ENCODE measurements at regions not wholly inside any gene's neighbourhood (a gene's known extent, or its start where the extent isn't known, plus 50 kb on each side); places are given as distances from the start of the nearest gene placed in this dataset.

- TF ChIP-seq FOSL1 (IDR thresholded peaks at IDR 0.05; ENCODE audit: low read depth), result no peak
These were observed 208.4 kb downstream of the NXPE2 start (continued) for GRCh38 chr11:114886644-114887265.

DNA sequence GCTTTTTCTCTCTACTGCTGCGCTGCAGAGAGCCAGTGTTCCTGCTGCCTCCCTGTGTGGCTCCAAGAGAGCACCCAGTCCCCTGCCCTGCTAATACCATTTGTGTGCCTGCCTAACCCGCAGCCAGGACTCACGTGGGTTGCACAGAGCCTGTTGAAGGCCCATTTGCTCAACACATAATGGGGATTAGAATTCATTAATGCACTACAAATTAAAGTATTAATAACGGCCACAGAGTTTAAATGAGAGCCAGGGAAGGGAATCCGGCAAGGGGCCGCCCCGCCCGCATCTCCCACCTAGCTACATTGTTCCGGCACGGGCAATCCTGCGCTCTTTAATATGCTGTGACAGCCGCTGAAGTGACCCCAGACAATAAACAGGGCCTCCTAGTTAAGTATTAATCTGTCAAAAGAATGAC is 211.3 kb downstream of the NXPE2 start:
- no peaks in the 10 kb centered on the region for H3K36me3 ChIP-seq (ENCODE audit: control insufficient read depth in 1 of 2, insufficient read depth in 2 of 2, low read length in 2 of 2)
- H3K9me2 ChIP-seq (ENCODE audit: insufficient read depth), result no peaks in the 10 kb centered on the region
- no peak overlapping the region for H3K4me3 ChIP-seq (replicated peaks in 1 of 2; ENCODE audit: low read depth in 1 of 2, low read length in 2 of 2)
- no TSS peak for BruUV-seq (replicated peaks)
- ChIA-PET POLR2A (no interaction called here), CTCF (no interaction called here), RAD21 (ENCODE audit: low non-redundant PET in 1 of 2, low total read pairs in 2 of 2, uncharacterized antibody in 2 of 2, unreplicated experiment in 2 of 2) (no interaction called here)
- H3K4me1 ChIP-seq (ENCODE audit: control insufficient read depth in 1 of 2, insufficient read depth in 2 of 2, low read length in 2 of 2), result no peaks in the 10 kb centered on the region
- TF ChIP-seq POLR2A (IDR thresholded peaks at IDR 0.05; ENCODE audit: borderline replicate concordance, extremely low read depth, insufficient read depth, insufficient read length), result no peak
- TF ChIP-seq RAD21 (IDR thresholded peaks at IDR 0.05; ENCODE audit: low read depth), result no peak
- no peak for TF ChIP-seq POLR2AphosphoS5 (IDR thresholded peaks at IDR 0.05; ENCODE audit: low read depth, low read length)
- TF ChIP-seq CTCF (IDR thresholded peaks at IDR 0.05 in 2 of 3, conservative IDR thresholded peaks at IDR 0.05 in 1 of 3; ENCODE audit: borderline replicate concordance in 1 of 3, insufficient read depth in 1 of 3, low read depth in 2 of 3, low read length in 2 of 3), result no peak
- no peak for TF ChIP-seq ZNF274 (IDR thresholded peaks at IDR 0.05; ENCODE audit: low read depth, low read length)
- no peak for TF ChIP-seq SP1 (IDR thresholded peaks at IDR 0.05; ENCODE audit: low read depth)
- TF ChIP-seq TCF7L2 (IDR thresholded peaks at IDR 0.05; ENCODE audit: borderline replicate concordance, extremely low read depth, insufficient read depth, insufficient read length), result no peak
- H3K9me3 ChIP-seq (ENCODE audit: control insufficient read depth in 1 of 2, insufficient read depth in 1 of 2, low read depth in 1 of 2, low read length in 2 of 2), result no peaks in the 10 kb centered on the region; a peak in 2 of 4 replicates
- H3K79me2 ChIP-seq (ENCODE audit: insufficient read depth, low read length), result no peaks in the 10 kb centered on the region
- no peak for ATAC-seq
- DNase-seq (ENCODE audit: low read depth, low spot score), result no peak
- no peak overlapping the region for H3K27ac ChIP-seq (ENCODE audit: low read depth, low read length)
- intact Hi-C loops (cut with micrococcal nuclease), result no loop called here
- H2AFZ ChIP-seq (ENCODE audit: low read depth, low read length, poor library complexity, severe bottlenecking), result no peak overlapping the region
- H3K9ac ChIP-seq (ENCODE audit: low read length), result no peak overlapping the region
- no peak overlapping the region for H3K4me2 ChIP-seq (ENCODE audit: low read length)
- H3K27me3 ChIP-seq (ENCODE audit: insufficient read depth, low read length), result no peaks in the 10 kb centered on the region
- H4K20me1 ChIP-seq (ENCODE audit: insufficient read depth), result no peaks in the 10 kb centered on the region

Measured in HCT116 (cell line).